Adipocyte (in vitro differentiated cells): ENCODE measurements at regions not wholly inside any gene's neighbourhood (a gene's known extent, or its start where the extent isn't known, plus 50 kb on each side); places are given as distances from the start of the nearest gene placed in this dataset.
"Not testable (repeated sequence)": the region's sequence is repeated elsewhere in the genome, so short reads cannot be mapped to it uniquely, and the experiment has no call there.

Experiments
- DNase-seq: peaks from one replicate; pipeline ENCODE4 v3.0.0-alpha.2; 2015; ENCODE audit warnings: low read depth
- H3K27me3 ChIP-seq: replicated peaks from 2 replicates; pipeline ENCODE4 v1.7.0; 2013; ENCODE audit warnings: mild to moderate bottlenecking, low read length, moderate library complexity; ENCODE audit not compliant: control insufficient read depth, insufficient read depth
- H3K36me3 ChIP-seq: 2 replicates; pipeline ENCODE4 v1.7.0; 2013; ENCODE audit warnings: low read length, mild to moderate bottlenecking, moderate library complexity; ENCODE audit not compliant: control insufficient read depth, insufficient read depth, severe bottlenecking
- H3K4me1 ChIP-seq: 2 replicates; pipeline ENCODE4 v1.7.0; 2013; ENCODE audit warnings: mild to moderate bottlenecking, low read length, moderate library complexity; ENCODE audit not compliant: control insufficient read depth, insufficient read depth
- H3K4me3 ChIP-seq: 2 replicates; pipeline ENCODE4 v1.7.0; 2013; ENCODE audit warnings: mild to moderate bottlenecking, low read length, moderate library complexity
- H3K9ac ChIP-seq: 2 replicates; pipeline ENCODE4 v1.7.0; 2013; ENCODE audit warnings: mild to moderate bottlenecking, low read length, moderate library complexity
- H3K9me3 ChIP-seq: 2 replicates; pipeline ENCODE4 v1.7.0; 2013; ENCODE audit warnings: mild to moderate bottlenecking, low read length, moderate library complexity; ENCODE audit not compliant: control insufficient read depth

DNA sequence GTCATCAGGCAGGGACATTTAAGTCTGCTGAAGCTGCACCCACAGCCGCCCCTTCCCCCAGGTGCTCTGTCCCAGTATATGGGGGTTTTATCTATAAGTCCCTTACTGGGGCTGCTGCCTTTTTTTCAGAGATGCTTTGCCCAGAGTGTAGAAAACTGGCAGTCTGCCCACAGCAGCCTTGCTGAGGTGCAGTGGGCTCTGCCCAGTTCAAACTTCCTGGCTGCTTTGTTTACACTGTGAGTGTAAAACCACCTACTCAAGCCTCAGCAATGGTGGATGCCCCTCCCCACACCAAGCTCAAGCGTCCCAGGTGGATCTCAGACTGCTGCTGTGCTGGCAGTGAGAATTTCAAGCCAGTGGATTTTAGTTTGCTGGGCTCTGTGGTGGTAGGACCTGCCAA, 114.2 kb upstream of the GLRA1 start:
- H3K9ac ChIP-seq, H3K27me3 ChIP-seq, H3K36me3 ChIP-seq, H3K9me3 ChIP-seq, H3K4me1 ChIP-seq, DNase-seq, H3K4me3 ChIP-seq: not testable (repeated sequence)

DNA sequence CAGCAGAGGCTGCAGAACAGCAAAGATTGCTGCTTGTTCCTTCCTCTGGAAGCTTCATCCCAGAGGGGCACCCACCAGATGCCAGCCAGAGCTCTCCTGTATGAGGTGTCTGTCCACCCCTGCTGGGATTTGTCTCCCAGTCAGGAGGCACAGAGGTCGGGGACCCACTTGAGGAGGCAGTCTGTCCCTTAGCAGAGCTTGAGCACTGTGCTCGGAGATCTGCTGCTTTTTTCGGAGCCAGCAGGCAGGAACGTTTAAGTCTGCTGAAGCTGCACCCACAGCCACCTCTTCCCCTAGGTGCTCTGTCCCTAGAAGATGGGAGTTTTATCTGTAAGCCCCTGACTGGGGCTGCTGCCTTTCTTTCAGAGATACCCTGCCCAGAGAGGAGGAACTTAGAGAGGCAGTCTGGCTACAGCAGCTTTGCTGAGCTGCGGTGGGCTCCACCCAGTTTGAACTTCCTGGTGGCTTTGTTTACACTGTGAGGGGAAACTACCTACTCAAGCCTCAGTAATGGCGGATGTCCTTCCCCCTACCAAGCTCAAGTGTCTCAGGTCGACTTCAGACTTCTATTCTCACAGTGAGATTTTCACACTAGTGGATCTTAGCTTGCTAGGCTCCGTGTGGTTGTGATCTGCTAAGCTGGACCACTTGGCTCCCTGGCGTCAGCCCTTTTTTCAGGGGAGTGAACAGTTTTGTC, 101.8 kb upstream of the GLRA1 start:
- H3K36me3 ChIP-seq, H3K9me3 ChIP-seq, H3K9ac ChIP-seq, DNase-seq, H3K4me3 ChIP-seq, H3K27me3 ChIP-seq, H3K4me1 ChIP-seq: not testable (repeated sequence)

DNA sequence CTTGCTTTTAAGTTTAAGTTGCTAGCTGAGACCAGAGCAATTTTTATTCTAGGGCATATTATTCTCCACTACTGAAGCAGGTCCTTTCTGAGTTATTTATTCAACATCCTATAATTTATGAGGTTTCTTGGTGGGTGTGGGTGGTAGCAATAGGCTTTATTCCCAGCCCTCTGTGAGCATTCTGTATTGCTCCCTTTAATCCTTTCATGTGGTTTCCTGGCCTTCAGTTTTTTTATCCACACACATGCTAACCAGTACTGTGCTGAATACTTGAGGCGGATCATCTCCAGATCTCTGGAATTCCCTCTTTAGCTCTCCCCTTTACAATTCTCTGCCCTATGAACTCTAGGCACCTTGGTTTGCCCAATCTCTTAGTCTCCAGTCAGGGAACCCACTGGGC, 91.8 kb upstream of the GLRA1 start:
- Histone ChIP-seq H3K36me3 (no peaks in the 10 kb centered on the region), H3K27me3 (no peaks in the 10 kb centered on the region), H3K9ac (no peak overlapping the region), H3K9me3 (no peaks in the 10 kb centered on the region), H3K4me3 (no peak overlapping the region), H3K4me1 (no peaks in the 10 kb centered on the region)
- no peak for DNase-seq

DNA sequence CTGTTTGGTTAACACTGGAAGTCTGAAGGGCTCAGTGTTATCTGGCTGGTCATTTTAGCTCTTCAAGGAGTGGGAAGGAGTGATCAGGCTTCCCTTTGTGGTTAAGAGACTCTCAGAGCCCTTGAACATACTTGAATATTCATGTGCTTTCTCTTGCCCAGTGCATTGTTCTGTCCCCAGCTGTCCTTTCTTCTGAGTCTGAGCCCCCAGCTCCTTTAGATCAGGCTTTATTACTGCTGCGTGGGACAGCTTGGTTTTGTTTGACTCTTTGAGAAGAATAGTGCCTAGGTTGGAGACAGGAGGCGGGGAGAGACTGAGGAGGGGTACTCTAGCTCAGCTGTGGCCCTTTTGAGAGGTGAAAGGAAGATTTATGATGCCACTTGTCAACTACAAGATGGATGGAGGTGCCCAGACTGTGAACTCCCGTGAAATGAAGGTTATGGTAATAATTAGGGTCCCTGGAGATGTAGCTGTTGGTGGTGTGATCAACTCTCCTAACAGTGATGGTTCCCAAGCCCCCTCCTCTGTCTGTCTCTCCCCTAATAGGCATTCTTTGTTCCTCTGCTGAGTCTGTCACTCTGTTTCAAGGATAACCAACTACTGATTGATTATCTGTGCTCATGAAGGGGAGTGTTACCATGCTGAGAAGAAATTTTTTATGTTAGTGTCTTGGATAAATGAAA, 83.1 kb upstream of the GLRA1 start:
- no peak for DNase-seq
- no peak overlapping the region for H3K9ac ChIP-seq
- no peak overlapping the region for H3K4me3 ChIP-seq
- H3K9me3 ChIP-seq: no peaks in the 10 kb centered on the region
- no peaks in the 10 kb centered on the region for H3K27me3 ChIP-seq
- no peaks in the 10 kb centered on the region for H3K4me1 ChIP-seq
- H3K36me3 ChIP-seq: no peaks in the 10 kb centered on the region

- no peak for DNase-seq
- Histone ChIP-seq H3K4me1 (no peaks in the 10 kb centered on the region), H3K9ac (no peak overlapping the region), H3K4me3 (no peak overlapping the region), H3K27me3 (no peaks in the 10 kb centered on the region), H3K36me3 (no peaks in the 10 kb centered on the region), H3K9me3 (peaks cover 9% of the 10 kb centered on the region)
Observed at GRCh38 chr5:152004095-152004494, 79.4 kb upstream of the GLRA1 start.
